Amniotic stem cell (primary cell): ENCODE measurements at regions not wholly inside any gene's neighbourhood (a gene's known extent, or its start where the extent isn't known, plus 50 kb on each side); places are given as distances from the start of the nearest gene placed in this dataset.
"Not testable (repeated sequence)": the region's sequence is repeated elsewhere in the genome, so short reads cannot be mapped to it uniquely, and the experiment has no call there.

Experiments used
- DNase-seq: peaks from one replicate; lab custom pipeline; 2025; lab: John Stamatoyannopoulos, UW

DNA sequence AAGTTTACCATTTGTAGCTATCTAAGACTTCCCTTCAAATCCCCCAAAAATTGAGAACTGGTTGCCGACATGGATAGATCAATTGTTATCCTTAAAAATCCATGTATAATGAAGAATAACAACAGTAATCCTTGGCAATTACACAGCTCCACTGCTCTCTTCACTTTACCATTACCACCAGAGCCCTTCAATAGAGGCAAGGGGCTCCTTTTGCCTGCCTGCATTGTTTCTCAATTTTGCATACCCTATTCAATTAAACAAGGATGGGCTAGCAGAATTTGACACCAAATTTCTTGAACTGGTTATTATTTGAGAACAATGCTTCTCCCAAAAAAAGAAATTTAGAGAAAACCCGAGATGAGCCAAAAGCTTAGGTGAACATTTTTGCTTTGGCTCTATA lies 387.8 kb upstream of the PKN2 start:
- DNase-seq, result no peak

DNA sequence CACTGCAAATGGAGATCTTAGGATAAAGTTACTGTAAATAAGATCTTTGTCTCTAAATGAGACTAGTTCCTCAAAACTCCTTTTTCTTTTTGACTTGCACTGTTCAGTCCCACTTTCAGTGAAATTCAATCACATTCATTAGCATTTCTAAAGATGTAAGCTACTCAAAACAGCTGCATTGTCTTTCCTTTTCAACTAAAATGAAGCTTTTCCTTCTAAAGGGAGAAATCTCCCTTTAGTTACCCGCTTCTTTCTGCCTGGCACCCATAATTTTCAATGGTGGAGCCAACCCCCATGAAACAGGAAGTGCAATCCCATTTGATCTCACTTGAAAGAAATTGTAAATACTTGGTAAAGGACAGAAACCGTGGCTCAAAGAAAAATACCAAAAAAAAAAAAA lies 387.4 kb upstream of the PKN2 start:
- DNase-seq, result no peak

DNA sequence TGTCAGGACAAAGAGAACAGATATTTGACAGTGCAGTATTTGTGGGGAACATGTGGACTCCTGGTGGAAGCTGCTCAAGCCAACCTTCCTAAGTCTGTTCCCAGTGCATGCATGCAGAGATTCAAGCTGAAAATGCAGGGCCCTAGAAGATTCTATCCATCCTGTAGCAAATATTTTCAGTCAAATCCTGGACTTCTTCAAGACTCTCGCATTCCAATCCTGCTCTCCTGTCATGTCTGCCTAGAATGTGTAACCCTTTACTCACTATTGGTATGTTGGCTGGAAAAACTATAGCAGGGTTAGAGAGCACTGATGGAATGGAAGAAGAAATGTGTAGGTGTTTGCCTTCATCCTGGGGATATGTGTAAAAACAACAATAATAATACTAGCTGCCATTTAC lies 385.6 kb upstream of the PKN2 start:
- DNase-seq, result no peak

GRCh38 chr1:88300752-88301263 lies 383.3 kb upstream of the PKN2 start:
- DNase-seq, result no peak

DNA sequence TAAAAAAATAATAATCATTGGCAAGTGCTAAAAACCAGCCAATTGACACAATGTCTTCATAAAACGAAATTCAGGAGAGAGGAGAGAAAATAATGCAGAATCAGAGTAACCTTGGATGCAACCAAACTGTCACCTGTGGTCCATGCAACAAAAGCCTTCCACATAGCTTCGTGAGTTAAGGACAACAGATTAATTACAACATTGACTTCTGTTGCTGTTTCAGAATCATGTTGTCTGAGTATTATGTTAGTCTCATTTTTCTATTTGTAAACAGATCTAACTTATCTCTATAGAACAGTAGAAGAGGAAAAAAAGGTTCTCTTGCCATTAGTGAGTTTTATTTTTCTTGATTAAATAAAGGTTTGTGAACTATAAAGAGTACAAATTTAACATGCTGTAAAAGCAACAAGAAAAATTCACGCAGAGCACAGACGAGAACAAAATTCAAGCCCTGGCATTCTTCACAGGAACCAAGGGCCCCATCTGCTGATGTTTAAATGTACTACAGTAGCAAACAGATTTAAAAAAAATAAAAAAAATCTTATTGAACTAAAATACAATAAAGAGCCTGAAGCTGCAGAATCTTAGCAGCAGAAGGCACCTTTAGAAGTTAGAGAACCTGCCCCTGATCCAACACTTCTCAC lies 381.1 kb upstream of the PKN2 start:
- DNase-seq, result peak; percentile 3

DNA sequence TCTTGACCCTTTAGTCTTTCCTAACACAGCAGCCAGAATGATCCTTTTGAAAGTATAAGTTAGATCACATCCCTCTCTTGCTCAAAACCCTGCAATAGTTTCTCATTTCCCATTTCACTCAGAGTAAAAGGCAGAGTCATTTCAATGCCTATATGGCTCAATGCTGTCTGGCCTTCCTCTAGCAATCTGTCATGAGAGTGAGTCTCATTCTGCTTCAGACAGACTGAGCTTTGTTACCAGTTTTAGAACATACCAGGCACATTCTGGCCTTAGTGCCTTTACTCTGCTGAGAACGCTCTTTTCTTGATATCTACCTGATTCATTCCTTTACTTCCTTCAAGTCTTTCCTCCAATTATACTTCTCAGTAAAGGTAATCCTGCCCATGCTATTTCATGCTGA lies 372.8 kb upstream of the PKN2 start:
- no peak for DNase-seq

DNA sequence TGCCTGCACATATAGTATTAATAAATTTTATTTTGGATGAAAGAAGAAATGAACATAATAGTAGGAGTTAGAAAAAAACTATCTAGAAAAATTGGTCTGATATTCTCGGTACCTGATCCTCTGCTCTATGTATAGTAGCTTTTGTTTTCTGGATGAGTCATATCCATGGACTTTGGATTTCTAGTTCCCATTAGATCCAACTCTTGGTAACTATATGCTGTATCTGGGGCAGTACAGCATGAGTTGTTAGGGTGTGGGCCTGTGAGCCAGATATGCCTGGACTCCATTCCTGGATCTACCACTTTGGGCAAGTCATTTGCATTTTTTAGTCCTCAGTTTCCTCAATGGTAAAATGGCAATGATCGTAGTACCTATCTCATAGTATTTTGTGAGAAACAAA lies 372.2 kb upstream of the PKN2 start:
- no peak for DNase-seq

DNA sequence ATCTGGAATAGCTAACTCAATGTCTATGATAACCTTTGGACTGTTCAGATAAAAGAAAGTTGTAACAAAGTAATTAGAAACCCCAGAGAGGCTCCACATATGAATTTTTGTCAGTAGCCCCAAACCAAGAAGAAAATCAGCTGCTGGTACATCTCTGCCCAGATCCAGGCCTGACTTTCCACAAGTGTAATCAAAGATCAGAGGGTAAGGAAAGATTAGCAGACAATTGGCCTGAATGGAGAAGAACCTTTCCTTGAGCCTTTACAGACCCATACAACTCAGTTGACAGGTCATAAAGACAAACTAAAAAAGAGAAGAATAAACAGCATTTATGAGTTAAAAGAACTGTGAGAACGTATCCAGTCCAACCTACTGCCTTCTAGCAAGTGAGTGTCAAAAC lies 366.7 kb upstream of the PKN2 start:
- no peak for DNase-seq

DNA sequence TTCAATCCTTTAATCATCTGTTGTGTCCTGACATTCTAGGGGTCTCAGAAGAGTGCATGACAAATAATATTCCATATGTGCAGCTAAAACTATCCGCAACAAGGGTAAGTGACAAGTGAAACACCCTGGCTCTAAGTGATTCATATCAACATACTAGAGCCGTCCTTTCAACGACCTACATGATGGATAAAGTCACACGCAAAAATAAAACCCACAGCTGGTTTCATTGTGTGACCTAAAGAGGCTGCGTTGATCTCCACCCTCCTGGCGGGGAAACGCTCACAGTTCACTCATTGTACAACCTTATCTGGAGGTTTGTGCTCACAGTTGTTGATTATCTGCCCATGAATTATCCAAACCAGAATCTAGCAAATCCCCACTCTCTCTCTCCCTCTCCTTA lies 365.3 kb upstream of the PKN2 start:
- DNase-seq, result no peak

- no peak for DNase-seq
These were observed 363.8 kb upstream of the PKN2 start for GRCh38 chr1:88320291-88320690.

DNA sequence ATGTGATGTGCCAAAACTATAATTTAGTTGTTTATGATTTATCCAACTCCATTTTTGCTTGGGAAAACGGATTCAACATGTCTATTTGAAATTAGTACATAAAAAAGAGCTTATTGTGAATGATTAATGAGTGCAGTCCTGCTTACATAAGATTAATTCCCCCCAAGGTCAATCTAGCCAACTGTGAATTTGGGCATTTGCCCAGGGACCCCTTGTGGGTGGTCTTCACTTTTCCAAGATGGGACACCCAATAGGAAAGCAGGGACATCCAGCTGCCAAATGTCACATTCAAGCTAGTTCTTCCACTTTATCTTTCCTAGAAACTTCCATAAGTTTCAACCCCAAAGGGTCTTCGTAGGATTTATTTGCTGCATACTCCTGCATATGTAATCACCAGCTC lies 362.4 kb upstream of the PKN2 start:
- DNase-seq, result no peak

DNA sequence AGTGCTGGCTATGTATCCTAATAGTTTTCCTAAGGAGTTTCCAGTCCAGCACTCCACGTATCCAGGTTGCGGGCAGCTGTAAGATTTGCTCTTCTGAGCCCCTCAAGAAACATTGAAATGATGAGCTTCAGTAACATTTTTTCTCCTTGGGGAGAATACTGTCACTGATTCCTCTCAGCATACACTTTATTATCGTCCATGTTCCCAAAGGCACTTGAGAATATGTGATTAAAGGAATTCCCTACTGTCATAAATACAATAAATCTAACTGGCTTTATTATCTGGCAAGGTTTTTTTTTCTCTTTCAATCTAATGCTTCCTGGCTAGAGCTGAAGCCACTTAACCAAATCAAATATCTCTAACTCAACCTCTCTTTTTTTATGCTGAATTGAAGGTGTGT lies 359.2 kb upstream of the PKN2 start:
- no peak for DNase-seq

DNA sequence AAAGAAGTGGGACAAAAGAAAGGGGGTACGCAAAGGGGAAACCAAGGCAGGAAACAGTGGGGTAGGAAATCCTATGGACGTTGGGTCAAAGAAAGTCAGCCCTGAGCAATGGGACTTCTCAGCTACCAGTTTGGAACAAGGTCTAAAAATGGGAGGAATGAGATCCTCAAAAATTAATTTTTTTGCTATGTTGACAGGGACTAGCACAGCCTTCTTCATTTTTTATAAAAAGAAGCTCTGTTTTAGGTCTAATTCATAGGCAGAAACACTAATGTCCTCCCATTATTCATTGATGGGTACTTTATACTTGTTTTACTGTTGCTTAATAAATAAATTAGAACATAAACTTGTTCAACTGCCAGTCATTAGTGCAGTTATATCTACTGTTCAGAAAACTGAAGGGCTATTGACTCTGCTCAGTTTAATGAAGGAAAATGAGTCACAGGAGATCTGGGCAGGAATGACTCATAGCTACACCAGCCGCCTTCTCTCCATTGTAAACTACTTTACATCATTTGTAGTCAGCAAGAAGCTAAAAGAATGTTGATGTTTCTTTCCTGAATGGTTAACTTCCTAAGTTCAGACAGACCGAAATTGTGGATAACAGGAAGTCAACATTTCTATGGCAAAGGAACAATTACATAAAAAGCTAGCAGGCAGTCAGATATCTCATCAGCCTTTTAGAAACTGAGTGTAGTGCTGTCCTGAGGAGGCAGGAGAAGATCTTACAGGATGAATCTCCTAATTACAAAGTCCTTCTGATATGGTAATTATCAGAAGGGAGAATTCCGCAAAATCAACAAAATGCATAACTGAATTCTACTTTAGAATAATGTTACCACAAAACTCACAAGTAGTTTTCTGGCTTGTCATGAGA lies 356.4 kb upstream of the PKN2 start:
- DNase-seq, result peak; percentile 26

- DNase-seq, result no peak
These were observed 353.9 kb upstream of the PKN2 start for GRCh38 chr1:88330201-88330600.

GRCh38 chr1:88333086-88333695 lies 350.9 kb upstream of the PKN2 start:
- no peak for DNase-seq

- DNase-seq, result no peak
These were observed 342.6 kb upstream of the PKN2 start for GRCh38 chr1:88341447-88341846.

DNA sequence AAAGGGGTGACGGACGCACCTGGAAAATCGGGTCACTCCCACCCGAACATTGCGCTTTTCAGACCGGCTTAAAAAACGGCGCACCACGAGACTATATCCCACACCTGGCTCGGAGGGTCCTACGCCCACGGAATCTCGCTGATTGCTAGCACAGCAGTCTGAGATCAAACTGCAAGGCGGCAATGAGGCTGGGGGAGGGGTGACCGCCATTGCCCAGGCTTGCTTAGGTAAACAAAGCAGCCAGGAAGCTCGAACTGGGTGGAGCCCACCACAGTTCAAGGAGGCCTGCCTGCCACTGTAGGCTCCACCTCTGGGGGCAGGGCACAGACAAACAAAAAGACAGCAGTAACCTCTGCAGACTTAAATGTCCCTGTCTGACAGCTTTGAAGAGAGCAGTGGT lies 342.0 kb upstream of the PKN2 start:
- DNase-seq, result not testable (repeated sequence)

GRCh38 chr1:88350648-88351047 lies 333.4 kb upstream of the PKN2 start:
- DNase-seq, result no peak

DNA sequence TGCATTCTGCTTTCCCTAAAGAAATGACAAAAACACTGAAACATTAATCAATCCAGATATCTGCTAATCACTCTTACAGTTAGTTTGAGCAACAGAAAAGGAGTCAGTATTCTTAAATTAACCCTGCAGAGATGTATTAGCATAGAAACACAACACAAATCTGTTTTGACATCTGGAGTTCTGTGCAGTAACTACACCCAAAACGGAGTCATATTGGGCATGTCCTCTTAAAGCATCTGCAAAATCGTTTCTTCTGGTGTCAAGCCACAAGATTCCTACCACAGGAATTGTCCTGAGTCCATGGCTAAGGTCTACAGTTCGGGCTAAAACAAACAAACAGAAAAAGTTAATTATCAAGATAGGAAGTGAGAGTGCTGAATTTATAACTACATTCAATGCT lies 332.1 kb upstream of the PKN2 start:
- DNase-seq, result no peak

GRCh38 chr1:88354256-88354655 lies 329.8 kb upstream of the PKN2 start:
- no peak for DNase-seq

DNA sequence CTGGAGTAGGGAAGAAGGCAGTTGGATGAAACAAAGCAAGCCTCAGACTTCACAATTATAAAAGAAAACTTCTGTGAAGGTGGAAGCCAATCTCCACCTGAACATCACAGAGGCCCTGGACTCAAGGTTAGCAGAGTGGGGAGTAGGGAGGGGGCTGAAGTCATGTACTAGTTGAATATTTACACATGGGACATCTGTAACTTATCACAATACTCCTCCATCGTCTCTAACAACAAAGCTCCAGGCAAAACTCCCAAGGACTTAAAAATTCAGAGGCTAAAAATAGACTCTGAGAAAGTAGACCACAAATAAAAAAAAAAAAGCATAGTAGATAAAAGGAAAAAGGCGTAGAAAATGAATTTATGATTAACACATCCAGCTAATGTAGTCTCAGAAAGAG lies 326.3 kb upstream of the PKN2 start:
- no peak for DNase-seq

- DNase-seq, result no peak
These were observed 312.5 kb upstream of the PKN2 start for GRCh38 chr1:88371436-88372023.

GRCh38 chr1:88375977-88376376 lies 308.1 kb upstream of the PKN2 start:
- no peak for DNase-seq
